ENCODE measurements at regions not wholly inside any gene's neighbourhood (a gene's known extent, or its start where the extent isn't known, plus 50 kb on each side); places are given as distances from the start of the nearest gene placed in this dataset.
A peak's percentile ranks its signal among the peaks of the same experiment; 100 is the strongest.

- 51% methylated on average over 7 of the region's 7 CpGs for WGBS (ENCODE audit: insufficient coverage)
- H3K4me2 ChIP-seq (replicated peaks; ENCODE audit: extremely low read depth, low read length, poor library complexity, severe bottlenecking), result no peak overlapping the region
- Mint-ChIP-seq H3K4me1 (peaks cover 31% of the 10 kb centered on the region), H3K9me3 (peaks cover 13 to 34% (median 24%) of the 10 kb centered on the region in 7 donors), H3K27ac (peak overlapping the region in 3 of 7 donors; percentile 2 to 64 (median 12)), H3K4me3 (no peak overlapping the region), H3K36me3 (peaks cover 0 to 3% of the 10 kb centered on the region in 2 donors), H3K27me3 (ENCODE audit: low read depth in 3 of 3) (peaks cover 0 to 5% (median 0%) of the 10 kb centered on the region in 3 donors)
- no peaks in the 10 kb centered on the region for H3K79me2 ChIP-seq (ENCODE audit: insufficient read depth, low read length)
- TF ChIP-seq, protein P1, sequence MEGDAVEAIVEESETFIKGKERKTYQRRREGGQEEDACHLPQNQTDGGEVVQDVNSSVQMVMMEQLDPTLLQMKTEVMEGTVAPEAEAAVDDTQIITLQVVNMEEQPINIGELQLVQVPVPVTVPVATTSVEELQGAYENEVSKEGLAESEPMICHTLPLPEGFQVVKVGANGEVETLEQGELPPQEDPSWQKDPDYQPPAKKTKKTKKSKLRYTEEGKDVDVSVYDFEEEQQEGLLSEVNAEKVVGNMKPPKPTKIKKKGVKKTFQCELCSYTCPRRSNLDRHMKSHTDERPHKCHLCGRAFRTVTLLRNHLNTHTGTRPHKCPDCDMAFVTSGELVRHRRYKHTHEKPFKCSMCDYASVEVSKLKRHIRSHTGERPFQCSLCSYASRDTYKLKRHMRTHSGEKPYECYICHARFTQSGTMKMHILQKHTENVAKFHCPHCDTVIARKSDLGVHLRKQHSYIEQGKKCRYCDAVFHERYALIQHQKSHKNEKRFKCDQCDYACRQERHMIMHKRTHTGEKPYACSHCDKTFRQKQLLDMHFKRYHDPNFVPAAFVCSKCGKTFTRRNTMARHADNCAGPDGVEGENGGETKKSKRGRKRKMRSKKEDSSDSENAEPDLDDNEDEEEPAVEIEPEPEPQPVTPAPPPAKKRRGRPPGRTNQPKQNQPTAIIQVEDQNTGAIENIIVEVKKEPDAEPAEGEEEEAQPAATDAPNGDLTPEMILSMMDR (IDR thresholded peaks at IDR 0.05), result no peak
- H2AFZ ChIP-seq (ENCODE audit: insufficient read depth, low read depth, low read length, poor library complexity, severe bottlenecking), result no peak overlapping the region
- intact Hi-C loops (cut with micrococcal nuclease), result no loop called here
- H3K36me3 ChIP-seq (replicated peaks in 1 of 2; ENCODE audit: control insufficient read depth in 1 of 2, insufficient read depth in 2 of 2, low read length in 2 of 2), result no peaks in the 10 kb centered on the region
- DNase-seq, result peak in 1 of 3 donors; percentile 44
- peaks cover 35 to 56% of the 10 kb centered on the region in 2 donors for H3K4me1 ChIP-seq (ENCODE audit: control insufficient read depth in 1 of 2, insufficient read depth in 2 of 2, low read length in 2 of 2)
- H3K27ac ChIP-seq (ENCODE audit: low read depth in 1 of 2, low read length in 2 of 2), result no peak overlapping the region
- H3K9ac ChIP-seq (ENCODE audit: insufficient read depth, low read length, poor library complexity, severe bottlenecking), result no peak overlapping the region
- H3K4me3 ChIP-seq (replicated peaks in 1 of 3; ENCODE audit: low read depth in 2 of 3, low read length in 3 of 3), result no peak overlapping the region
- no peaks in the 10 kb centered on the region for H3K27me3 ChIP-seq (ENCODE audit: control insufficient read depth in 2 of 2, insufficient read depth in 2 of 2, low read length in 2 of 2)
- H4K20me1 ChIP-seq (ENCODE audit: insufficient read depth, low read length), result no peaks in the 10 kb centered on the region
- H3K9me3 ChIP-seq (replicated peaks in 1 of 2; ENCODE audit: control insufficient read depth in 1 of 2, insufficient read depth in 1 of 2, low read length in 2 of 2), result peaks cover 9 to 16% of the 10 kb centered on the region in 2 donors
These were observed 50.7 kb upstream of the PNMA8B start for GRCh38 chr19:46546194-46546896.

GRCh38 chr19:46550684-46551083, 50.4 kb upstream of the CALM3 start:
- peak overlapping the region in 1 of 3 experiments; percentile 19 for H3K4me3 ChIP-seq (replicated peaks in 1 of 3; ENCODE audit: low read depth in 2 of 3, low read length in 3 of 3)
- Mint-ChIP-seq H3K9me3 (peaks cover 13 to 34% (median 24%) of the 10 kb centered on the region in 7 donors), H3K27me3 (ENCODE audit: low read depth in 3 of 3) (peaks cover 0 to 5% (median 2%) of the 10 kb centered on the region in 3 donors), H3K4me3 (no peak overlapping the region), H3K4me1 (peaks cover 40% of the 10 kb centered on the region), H3K27ac (peak overlapping the region; percentile 70 to 94 (median 86)), H3K36me3 (peaks cover 0 to 3% of the 10 kb centered on the region in 2 donors)
- no peaks in the 10 kb centered on the region for H3K27me3 ChIP-seq (ENCODE audit: control insufficient read depth in 2 of 2, insufficient read depth in 2 of 2, low read length in 2 of 2)
- peak overlapping the region in 1 of 2 donors; percentile 77 for H3K27ac ChIP-seq (ENCODE audit: low read depth in 1 of 2, low read length in 2 of 2)
- H3K79me2 ChIP-seq (ENCODE audit: insufficient read depth, low read length), result no peaks in the 10 kb centered on the region
- H3K9me3 ChIP-seq (replicated peaks in 1 of 2; ENCODE audit: control insufficient read depth in 1 of 2, insufficient read depth in 1 of 2, low read length in 2 of 2), result peaks cover 9 to 16% of the 10 kb centered on the region in 2 donors
- H3K36me3 ChIP-seq (replicated peaks in 1 of 2; ENCODE audit: control insufficient read depth in 1 of 2, insufficient read depth in 2 of 2, low read length in 2 of 2), result no peaks in the 10 kb centered on the region
- H4K20me1 ChIP-seq (ENCODE audit: insufficient read depth, low read length), result no peaks in the 10 kb centered on the region
- WGBS (ENCODE audit: insufficient coverage), result no CpG with 5 or more reads among the region's 1 CpG
- peaks cover 35 to 50% of the 10 kb centered on the region in 2 donors for H3K4me1 ChIP-seq (ENCODE audit: control insufficient read depth in 1 of 2, insufficient read depth in 2 of 2, low read length in 2 of 2)
- no peak overlapping the region for H3K9ac ChIP-seq (ENCODE audit: insufficient read depth, low read length, poor library complexity, severe bottlenecking)
- peak overlapping the region; percentile 38 for H3K4me2 ChIP-seq (replicated peaks; ENCODE audit: extremely low read depth, low read length, poor library complexity, severe bottlenecking)
- no peak for DNase-seq
- intact Hi-C loops (cut with micrococcal nuclease), result loop anchor here in 1 of 2 donors (10.0 kb wide), 1 partner anchor 54 kb away; the partner anchor contains the start of gene CALM3
- TF ChIP-seq, protein P1 (IDR thresholded peaks at IDR 0.05), result no peak
- H2AFZ ChIP-seq (ENCODE audit: insufficient read depth, low read depth, low read length, poor library complexity, severe bottlenecking), result no peak overlapping the region

Measured in CD14-positive monocyte (primary cell).